HL-60 (cell line): ENCODE measurements at regions not wholly inside any gene's neighbourhood (a gene's known extent, or its start where the extent isn't known, plus 50 kb on each side); places are given as distances from the start of the nearest gene placed in this dataset.
"Not testable (repeated sequence)": the region's sequence is repeated elsewhere in the genome, so short reads cannot be mapped to it uniquely, and the experiment has no call there.

ENCODE experiments used
- DNase-seq, 2 experiments: peaks; one replicate each; pipeline ENCODE4 v3.0.0-alpha.2; 2010 to 2020; ENCODE audit warnings: low read depth in 1 of 2, low spot score in 1 of 2
- H3K27ac ChIP-seq: fragments of 250-450 bp; sonication (Bioruptor Pico); replicated peaks from 2 replicates; pipeline ENCODE4 v1.5.1; 2020; ENCODE audit warnings: mild to moderate bottlenecking, moderate library complexity
- H3K27me3 ChIP-seq: fragments of 250-450 bp; sonication (Bioruptor Pico); 2 replicates; pipeline ENCODE4 v1.5.1; 2021; ENCODE audit warnings: mild to moderate bottlenecking, moderate library complexity; ENCODE audit not compliant: insufficient read depth, poor library complexity, severe bottlenecking
- H3K4me3 ChIP-seq: replicated peaks from 2 replicates; pipeline ENCODE4 v1.5.1; 2011; ENCODE audit warnings: mild to moderate bottlenecking, control low read depth, low read length; ENCODE audit not compliant: insufficient read depth
- GABPA ChIP-seq: IDR thresholded peaks from 2 replicates; pipeline ENCODE4 v1.6.1; 2012; ENCODE audit warnings: low read depth
- POLR2AphosphoS5 ChIP-seq: IDR thresholded peaks from 2 replicates; pipeline ENCODE4 v1.6.1; 2012; ENCODE audit warnings: low read depth
- SPI1 ChIP-seq: IDR thresholded peaks from 2 replicates; pipeline ENCODE4 v1.6.1; 2012; ENCODE audit warnings: low read depth, mild to moderate bottlenecking, borderline replicate concordance
- TF ChIP-seq, protein P1 (sequence below): IDR thresholded peaks from 2 replicates; pipeline ENCODE4 v1.6.1; 2012; ENCODE audit warnings: low read depth; ENCODE audit not compliant: insufficient replicate concordance
- TF ChIP-seq, protein P2 (sequence below): IDR thresholded peaks from one replicate; pipeline ENCODE4 v1.5.1; 2011; ENCODE audit warnings: low read length, control low read depth, inconsistent platforms; ENCODE audit not compliant: insufficient read depth

DNA sequence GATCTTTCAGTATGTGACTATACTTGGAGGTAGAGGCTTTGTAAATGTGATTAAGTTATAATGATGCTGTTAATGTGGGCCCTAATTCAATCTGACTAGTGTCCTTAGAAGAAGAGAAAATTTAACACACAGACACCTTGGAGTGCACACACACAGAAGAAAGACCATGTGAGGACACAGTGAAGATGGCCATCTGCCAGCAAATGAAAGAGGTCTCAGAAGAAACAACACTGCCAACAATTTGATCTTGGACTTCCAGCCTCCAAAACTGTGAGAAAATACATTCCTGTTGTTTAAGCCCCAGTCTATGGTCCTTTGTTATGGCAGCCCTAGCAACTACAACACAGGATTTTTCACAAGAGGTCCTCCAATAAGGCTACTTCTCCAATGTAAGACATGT, 120.9 kb upstream of the ABCB5 start:
- no peak for DNase-seq
- H3K4me3 ChIP-seq: no peak overlapping the region
- H3K27me3 ChIP-seq: no peaks in the 10 kb centered on the region
- H3K27ac ChIP-seq: no peak overlapping the region
- TF ChIP-seq POLR2AphosphoS5: no peak
- TF ChIP-seq GABPA: no peak
- TF ChIP-seq, protein P1, sequence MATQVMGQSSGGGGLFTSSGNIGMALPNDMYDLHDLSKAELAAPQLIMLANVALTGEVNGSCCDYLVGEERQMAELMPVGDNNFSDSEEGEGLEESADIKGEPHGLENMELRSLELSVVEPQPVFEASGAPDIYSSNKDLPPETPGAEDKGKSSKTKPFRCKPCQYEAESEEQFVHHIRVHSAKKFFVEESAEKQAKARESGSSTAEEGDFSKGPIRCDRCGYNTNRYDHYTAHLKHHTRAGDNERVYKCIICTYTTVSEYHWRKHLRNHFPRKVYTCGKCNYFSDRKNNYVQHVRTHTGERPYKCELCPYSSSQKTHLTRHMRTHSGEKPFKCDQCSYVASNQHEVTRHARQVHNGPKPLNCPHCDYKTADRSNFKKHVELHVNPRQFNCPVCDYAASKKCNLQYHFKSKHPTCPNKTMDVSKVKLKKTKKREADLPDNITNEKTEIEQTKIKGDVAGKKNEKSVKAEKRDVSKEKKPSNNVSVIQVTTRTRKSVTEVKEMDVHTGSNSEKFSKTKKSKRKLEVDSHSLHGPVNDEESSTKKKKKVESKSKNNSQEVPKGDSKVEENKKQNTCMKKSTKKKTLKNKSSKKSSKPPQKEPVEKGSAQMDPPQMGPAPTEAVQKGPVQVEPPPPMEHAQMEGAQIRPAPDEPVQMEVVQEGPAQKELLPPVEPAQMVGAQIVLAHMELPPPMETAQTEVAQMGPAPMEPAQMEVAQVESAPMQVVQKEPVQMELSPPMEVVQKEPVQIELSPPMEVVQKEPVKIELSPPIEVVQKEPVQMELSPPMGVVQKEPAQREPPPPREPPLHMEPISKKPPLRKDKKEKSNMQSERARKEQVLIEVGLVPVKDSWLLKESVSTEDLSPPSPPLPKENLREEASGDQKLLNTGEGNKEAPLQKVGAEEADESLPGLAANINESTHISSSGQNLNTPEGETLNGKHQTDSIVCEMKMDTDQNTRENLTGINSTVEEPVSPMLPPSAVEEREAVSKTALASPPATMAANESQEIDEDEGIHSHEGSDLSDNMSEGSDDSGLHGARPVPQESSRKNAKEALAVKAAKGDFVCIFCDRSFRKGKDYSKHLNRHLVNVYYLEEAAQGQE: no peak
- TF ChIP-seq SPI1: no peak
- TF ChIP-seq, protein P2, sequence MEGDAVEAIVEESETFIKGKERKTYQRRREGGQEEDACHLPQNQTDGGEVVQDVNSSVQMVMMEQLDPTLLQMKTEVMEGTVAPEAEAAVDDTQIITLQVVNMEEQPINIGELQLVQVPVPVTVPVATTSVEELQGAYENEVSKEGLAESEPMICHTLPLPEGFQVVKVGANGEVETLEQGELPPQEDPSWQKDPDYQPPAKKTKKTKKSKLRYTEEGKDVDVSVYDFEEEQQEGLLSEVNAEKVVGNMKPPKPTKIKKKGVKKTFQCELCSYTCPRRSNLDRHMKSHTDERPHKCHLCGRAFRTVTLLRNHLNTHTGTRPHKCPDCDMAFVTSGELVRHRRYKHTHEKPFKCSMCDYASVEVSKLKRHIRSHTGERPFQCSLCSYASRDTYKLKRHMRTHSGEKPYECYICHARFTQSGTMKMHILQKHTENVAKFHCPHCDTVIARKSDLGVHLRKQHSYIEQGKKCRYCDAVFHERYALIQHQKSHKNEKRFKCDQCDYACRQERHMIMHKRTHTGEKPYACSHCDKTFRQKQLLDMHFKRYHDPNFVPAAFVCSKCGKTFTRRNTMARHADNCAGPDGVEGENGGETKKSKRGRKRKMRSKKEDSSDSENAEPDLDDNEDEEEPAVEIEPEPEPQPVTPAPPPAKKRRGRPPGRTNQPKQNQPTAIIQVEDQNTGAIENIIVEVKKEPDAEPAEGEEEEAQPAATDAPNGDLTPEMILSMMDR: no peak

DNA sequence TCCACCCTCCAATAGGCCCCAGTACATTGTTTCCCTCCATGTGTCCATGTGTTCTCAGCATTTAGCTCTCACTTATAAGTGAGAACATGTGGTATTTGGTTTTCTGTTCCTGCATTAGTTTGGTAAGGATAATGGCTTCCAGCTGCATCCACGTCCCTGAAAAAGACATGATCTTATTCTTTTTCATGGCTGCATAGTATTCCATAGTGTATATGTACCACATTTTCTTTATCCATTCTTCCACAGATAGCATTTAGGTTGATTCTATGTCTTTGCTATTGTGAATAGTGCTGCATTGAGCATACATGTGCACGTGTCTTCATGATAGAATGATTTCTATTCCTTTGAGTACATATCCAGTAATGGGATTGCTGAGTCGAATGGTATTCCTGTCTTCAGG, 114.0 kb upstream of the ABCB5 start:
- H3K27me3 ChIP-seq, H3K4me3 ChIP-seq, DNase-seq, H3K27ac ChIP-seq: not testable (repeated sequence)

DNA sequence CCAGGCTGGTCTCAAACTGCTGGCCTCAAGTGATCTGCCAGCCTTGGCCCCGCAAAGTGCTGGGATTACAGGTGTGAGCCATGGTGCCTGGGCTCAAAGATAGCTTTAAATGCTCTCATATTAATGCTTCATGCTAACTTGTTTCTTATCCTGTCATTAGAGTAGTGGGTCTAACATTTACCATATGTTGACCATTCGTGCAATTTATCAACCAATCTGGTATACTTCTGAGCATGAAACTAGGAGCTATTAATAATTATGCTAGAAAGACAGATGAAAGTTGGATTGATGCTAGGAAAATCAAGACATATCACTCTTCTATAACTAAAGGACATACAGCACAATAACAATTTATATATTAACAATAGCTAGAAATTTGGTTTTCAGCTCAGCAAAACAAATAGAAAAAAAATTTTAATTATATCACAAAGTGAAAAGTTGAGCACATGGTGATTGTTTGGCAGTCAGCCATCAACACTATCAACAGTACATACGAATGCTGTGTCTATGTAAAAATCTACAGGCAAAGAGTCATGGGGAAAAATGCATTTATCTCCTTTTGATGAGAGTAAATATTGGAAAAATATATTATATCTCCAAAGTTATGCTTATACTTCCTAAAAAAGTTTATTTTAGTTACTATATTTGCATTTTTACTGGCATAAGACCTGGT, 112.1 kb upstream of the ABCB5 start:
- TF ChIP-seq POLR2AphosphoS5: no peak
- no peak for TF ChIP-seq GABPA
- TF ChIP-seq, protein P1: no peak
- no peak for TF ChIP-seq SPI1
- Histone ChIP-seq H3K4me3 (no peak overlapping the region), H3K27me3 (no peaks in the 10 kb centered on the region), H3K27ac (no peak overlapping the region)
- no peak for DNase-seq

DNA sequence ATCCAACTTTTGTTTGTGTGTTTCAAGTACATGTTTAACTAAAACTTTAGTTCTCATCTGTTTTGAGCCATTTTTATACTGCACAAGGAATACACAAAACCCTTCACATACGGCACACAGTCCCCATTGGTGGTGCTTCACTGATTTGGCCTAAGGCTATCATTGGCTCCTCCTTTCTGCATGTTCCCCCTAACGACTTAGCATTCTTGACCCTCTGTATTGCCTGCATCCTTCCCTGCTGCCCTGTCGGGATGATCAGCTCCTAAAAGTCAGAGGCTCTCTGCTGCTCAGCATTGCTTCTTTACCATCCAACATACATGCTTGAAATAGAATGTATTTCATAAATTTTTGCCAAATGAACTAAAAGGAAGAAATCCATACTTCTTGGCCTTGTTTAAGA, 111.4 kb upstream of the ABCB5 start:
- Histone ChIP-seq H3K27me3 (no peaks in the 10 kb centered on the region), H3K27ac (no peak overlapping the region)

More for the DNA sequence above, 111.4 kb upstream of the ABCB5 start:
- no peak for TF ChIP-seq SPI1
- TF ChIP-seq, protein P1: no peak
- no peak for TF ChIP-seq POLR2AphosphoS5
- TF ChIP-seq GABPA: no peak
- TF ChIP-seq, protein P2: no peak
- no peak overlapping the region for H3K4me3 ChIP-seq
- DNase-seq: no peak
